ENCODE measurements at regions not wholly inside any gene's neighbourhood (a gene's known extent, or its start where the extent isn't known, plus 50 kb on each side); places are given as distances from the start of the nearest gene placed in this dataset.

DNA sequence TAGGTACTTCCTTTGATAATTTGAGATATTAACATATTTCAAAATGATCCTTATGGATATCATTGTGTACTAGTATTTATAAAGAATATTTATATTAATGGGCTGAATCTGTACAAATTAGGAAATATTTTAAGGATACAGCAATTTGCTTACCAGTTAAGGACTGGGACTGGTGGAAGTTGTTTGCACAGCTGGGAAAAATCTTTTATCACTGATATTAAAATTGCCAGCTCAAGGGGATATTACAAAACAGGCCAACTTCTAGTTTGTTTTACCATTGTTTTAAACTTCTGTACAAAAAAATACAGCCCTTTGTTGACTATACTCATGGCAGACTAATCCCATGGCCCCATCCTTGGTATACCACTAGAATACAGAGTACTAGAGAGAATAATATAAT, 133.2 kb upstream of the DDHD1 start:
- no peaks in the 10 kb centered on the region for H3K27me3 ChIP-seq (ENCODE audit: control insufficient read depth in 5 of 5, insufficient read depth in 4 of 5, low read length in 5 of 5)
- no peaks in the 10 kb centered on the region for H3K4me1 ChIP-seq (ENCODE audit: control insufficient read depth in 5 of 5, insufficient read depth in 5 of 5, low read length in 5 of 5)

DNA sequence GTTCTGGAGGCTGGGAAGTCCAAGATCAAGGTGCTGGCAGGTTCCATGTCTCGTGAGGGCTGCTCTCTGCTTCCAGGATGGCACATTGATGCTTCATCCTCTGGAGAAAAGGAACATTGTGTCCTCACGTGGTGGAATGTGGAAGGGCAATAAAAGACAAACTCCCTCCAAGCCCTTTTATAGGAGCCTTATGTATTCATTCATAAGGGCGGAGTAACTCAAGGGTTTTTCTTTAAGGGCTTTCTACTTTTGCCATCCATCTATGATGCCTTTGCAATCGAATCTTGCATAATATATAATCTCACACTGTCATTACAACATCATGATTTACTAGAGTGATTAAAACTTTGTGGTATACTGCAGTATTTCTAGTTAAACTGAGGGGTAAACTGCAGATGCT, 132.7 kb upstream of the DDHD1 start:
- H3K9me3 ChIP-seq (ENCODE audit: control insufficient read depth in 5 of 5, low read length in 5 of 5): peaks cover 0 to 21% (median 10%) of the 10 kb centered on the region in 5 donors
- H3K27ac ChIP-seq (ENCODE audit: low read depth, low read length): no peak overlapping the region
- no peak overlapping the region for H3K9ac ChIP-seq (ENCODE audit: low read length in 5 of 5)
- H3K4me1 ChIP-seq (ENCODE audit: control insufficient read depth in 5 of 5, insufficient read depth in 5 of 5, low read length in 5 of 5): no peaks in the 10 kb centered on the region
- H3K4me3 ChIP-seq (ENCODE audit: low read depth in 1 of 5, low read length in 5 of 5): no peak overlapping the region
- H3K36me3 ChIP-seq (ENCODE audit: control insufficient read depth in 5 of 5, insufficient read depth in 5 of 5, low read length in 5 of 5): no peaks in the 10 kb centered on the region
- H3K27me3 ChIP-seq (ENCODE audit: control insufficient read depth in 5 of 5, insufficient read depth in 4 of 5, low read length in 5 of 5): no peaks in the 10 kb centered on the region

More for the DNA sequence above, 133.2 kb upstream of the DDHD1 start:
- no peak overlapping the region for H3K9ac ChIP-seq (ENCODE audit: low read length in 5 of 5)
- no peak overlapping the region for H3K4me3 ChIP-seq (ENCODE audit: low read depth in 1 of 5, low read length in 5 of 5)
- H3K36me3 ChIP-seq (ENCODE audit: control insufficient read depth in 5 of 5, insufficient read depth in 5 of 5, low read length in 5 of 5): no peaks in the 10 kb centered on the region
- H3K9me3 ChIP-seq (ENCODE audit: control insufficient read depth in 5 of 5, low read length in 5 of 5): peaks cover 0 to 16% (median 6%) of the 10 kb centered on the region in 5 donors
- H3K27ac ChIP-seq (ENCODE audit: low read depth, low read length): no peak overlapping the region

DNA sequence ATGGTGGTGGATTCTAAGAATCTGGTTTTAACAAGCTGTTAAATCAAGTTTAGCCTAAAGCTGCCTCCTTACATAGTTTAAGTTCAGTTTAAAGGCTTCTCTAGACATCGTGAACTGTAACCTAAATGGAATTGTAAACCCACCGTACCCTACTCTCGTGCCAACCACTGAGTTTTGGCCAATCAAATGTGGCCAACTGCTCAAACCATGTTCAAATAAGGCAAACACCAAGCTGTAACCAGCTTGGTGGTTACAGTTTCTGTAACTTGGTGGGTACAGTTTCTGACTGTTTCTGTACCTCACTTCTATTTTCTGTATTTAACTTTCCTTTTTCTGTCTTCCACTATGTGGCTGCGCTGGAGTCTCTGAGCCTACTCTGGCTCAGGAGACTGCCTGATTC, 131.9 kb upstream of the DDHD1 start:
- Histone ChIP-seq H3K27ac (ENCODE audit: low read depth, low read length) (no peak overlapping the region), H3K9ac (ENCODE audit: low read length in 5 of 5) (no peak overlapping the region), H3K9me3 (ENCODE audit: control insufficient read depth in 5 of 5, low read length in 5 of 5) (peaks cover 0 to 23% (median 13%) of the 10 kb centered on the region in 5 donors), H3K4me3 (ENCODE audit: low read depth in 1 of 5, low read length in 5 of 5) (no peak overlapping the region), H3K36me3 (ENCODE audit: control insufficient read depth in 5 of 5, insufficient read depth in 5 of 5, low read length in 5 of 5) (no peaks in the 10 kb centered on the region), H3K27me3 (ENCODE audit: control insufficient read depth in 5 of 5, insufficient read depth in 4 of 5, low read length in 5 of 5) (no peaks in the 10 kb centered on the region), H3K4me1 (ENCODE audit: control insufficient read depth in 5 of 5, insufficient read depth in 5 of 5, low read length in 5 of 5) (no peaks in the 10 kb centered on the region)

DNA sequence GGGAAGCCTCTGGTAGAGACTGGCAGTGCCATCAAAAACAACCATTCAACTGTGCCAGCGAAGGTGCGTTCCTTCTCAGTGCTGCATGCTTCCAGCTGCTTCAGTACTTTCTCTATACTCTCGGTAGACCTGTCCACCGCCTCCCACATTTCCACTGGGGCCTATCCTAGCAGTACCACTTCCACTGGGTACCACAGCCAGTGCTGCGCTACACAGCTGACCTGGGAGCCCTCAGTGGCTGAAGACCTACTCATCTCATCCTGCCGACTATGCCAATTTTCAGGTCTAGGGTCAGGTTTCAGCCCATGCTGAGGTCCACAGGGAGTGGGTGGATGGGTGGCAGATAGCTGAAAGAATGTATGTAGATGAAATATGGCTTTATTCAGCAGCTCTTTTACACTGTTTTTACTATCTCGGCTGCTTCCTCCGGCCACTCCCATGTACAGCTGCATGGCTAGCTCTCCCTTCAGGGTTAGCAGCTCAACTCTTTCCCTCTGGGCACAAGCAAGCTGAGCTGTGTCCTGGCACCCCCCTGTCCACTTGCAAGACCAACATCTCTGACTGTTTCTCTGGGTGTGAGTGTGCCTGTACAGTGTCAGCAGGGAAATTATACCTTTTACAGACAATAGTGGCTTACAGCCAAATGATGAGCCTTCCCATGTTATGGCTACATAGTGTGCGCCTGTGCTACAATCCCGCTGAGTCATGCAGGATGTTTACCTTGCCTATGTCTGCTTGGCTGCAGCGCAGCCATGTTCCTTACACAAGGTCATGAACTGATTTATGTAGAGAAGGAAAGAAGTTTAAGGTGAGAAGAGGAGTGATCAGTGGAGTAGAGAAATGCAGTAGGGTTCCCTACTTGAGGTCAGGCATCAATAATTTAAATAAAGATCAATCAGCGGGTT, 125.7 kb upstream of the DDHD1 start:
- peaks cover 0 to 15% (median 6%) of the 10 kb centered on the region in 5 donors for H3K9me3 ChIP-seq (ENCODE audit: control insufficient read depth in 5 of 5, low read length in 5 of 5)
- no peaks in the 10 kb centered on the region for H3K4me1 ChIP-seq (ENCODE audit: control insufficient read depth in 5 of 5, insufficient read depth in 5 of 5, low read length in 5 of 5)
- no peaks in the 10 kb centered on the region for H3K36me3 ChIP-seq (ENCODE audit: control insufficient read depth in 5 of 5, insufficient read depth in 5 of 5, low read length in 5 of 5)
- no peak overlapping the region for H3K9ac ChIP-seq (ENCODE audit: low read length in 5 of 5)
- no peak overlapping the region for H3K27ac ChIP-seq (ENCODE audit: low read depth, low read length)
- H3K4me3 ChIP-seq (ENCODE audit: low read depth in 1 of 5, low read length in 5 of 5): no peak overlapping the region
- H3K27me3 ChIP-seq (ENCODE audit: control insufficient read depth in 5 of 5, insufficient read depth in 4 of 5, low read length in 5 of 5): no peaks in the 10 kb centered on the region

DNA sequence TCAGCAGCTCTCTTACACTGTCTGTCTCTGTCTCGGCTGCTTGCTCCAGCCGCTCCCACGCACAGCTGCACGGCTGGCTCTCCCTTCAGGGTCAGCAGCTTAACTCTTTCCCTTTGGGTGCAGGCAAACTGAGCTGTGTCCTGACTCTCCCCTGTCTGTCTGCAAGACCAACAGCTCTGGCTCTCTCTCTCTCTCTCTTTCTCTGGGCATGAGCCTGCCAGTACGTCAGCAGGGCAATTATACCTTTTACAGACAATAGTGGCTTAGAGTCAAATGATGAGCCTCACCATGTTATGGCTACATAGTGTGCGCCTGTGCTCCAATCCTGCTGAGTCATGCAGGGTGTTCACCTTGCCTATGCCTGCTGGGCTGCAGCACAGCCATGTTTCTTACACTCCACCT, 120.5 kb upstream of the DDHD1 start:
- no peak overlapping the region for H3K9ac ChIP-seq (ENCODE audit: low read length in 5 of 5)
- no peaks in the 10 kb centered on the region for H3K36me3 ChIP-seq (ENCODE audit: control insufficient read depth in 5 of 5, insufficient read depth in 5 of 5, low read length in 5 of 5)
- no peaks in the 10 kb centered on the region for H3K4me1 ChIP-seq (ENCODE audit: control insufficient read depth in 5 of 5, insufficient read depth in 5 of 5, low read length in 5 of 5)
- H3K4me3 ChIP-seq (ENCODE audit: low read depth in 1 of 5, low read length in 5 of 5): no peak overlapping the region
- no peak overlapping the region for H3K27ac ChIP-seq (ENCODE audit: low read depth, low read length)
- H3K9me3 ChIP-seq (ENCODE audit: control insufficient read depth in 5 of 5, low read length in 5 of 5): no peaks in the 10 kb centered on the region
- H3K27me3 ChIP-seq (ENCODE audit: control insufficient read depth in 5 of 5, insufficient read depth in 4 of 5, low read length in 5 of 5): no peaks in the 10 kb centered on the region

DNA sequence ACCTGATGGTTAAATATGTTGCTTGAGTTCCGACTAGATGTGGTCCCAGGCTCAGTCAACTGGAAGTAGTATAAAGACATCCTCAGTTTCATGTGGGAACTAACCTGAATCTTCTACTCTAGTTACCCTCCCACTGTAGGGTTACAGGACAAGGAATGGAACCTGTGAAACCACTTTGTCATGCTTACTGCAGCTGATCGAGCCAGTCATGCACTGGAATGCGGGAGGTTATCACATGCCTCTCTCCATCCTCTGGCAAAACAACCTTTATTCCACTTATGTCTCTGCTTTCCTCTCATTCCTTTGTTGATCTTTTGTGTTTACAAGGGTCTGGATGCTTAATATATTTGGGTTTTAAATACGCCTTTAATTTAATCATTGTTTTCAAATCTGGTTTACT, 111.9 kb upstream of the DDHD1 start:
- Histone ChIP-seq H3K27ac (ENCODE audit: low read depth, low read length) (no peak overlapping the region), H3K9ac (ENCODE audit: low read length in 5 of 5) (no peak overlapping the region), H3K4me1 (ENCODE audit: control insufficient read depth in 5 of 5, insufficient read depth in 5 of 5, low read length in 5 of 5) (no peaks in the 10 kb centered on the region), H3K27me3 (ENCODE audit: control insufficient read depth in 5 of 5, insufficient read depth in 4 of 5, low read length in 5 of 5) (no peaks in the 10 kb centered on the region), H3K4me3 (ENCODE audit: low read depth in 1 of 5, low read length in 5 of 5) (no peak overlapping the region), H3K36me3 (ENCODE audit: control insufficient read depth in 5 of 5, insufficient read depth in 5 of 5, low read length in 5 of 5) (no peaks in the 10 kb centered on the region), H3K9me3 (ENCODE audit: control insufficient read depth in 5 of 5, low read length in 5 of 5) (peaks cover 0 to 14% (median 11%) of the 10 kb centered on the region in 5 donors)

DNA sequence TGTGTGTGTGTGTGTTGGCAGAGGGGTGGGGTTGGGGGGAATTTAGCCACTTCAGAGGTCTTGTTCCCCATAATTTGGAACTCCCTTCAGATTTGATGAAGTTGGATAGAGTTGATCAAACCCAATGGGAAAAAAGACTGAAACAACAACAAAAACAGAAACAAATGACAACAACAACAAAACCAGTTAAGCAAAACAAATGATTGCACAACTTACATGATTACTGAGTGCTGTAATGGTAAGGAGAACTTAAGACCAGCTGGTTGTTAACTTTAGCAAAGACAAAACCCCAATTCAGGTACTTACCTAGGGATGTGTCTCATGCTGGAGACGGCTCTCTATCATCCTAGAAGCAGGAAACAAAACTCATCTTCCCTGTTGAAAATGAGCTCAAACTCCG, 107.8 kb upstream of the DDHD1 start:
- H3K27me3 ChIP-seq (ENCODE audit: control insufficient read depth in 5 of 5, insufficient read depth in 4 of 5, low read length in 5 of 5): no peaks in the 10 kb centered on the region
- H3K4me3 ChIP-seq (ENCODE audit: low read depth in 1 of 5, low read length in 5 of 5): no peak overlapping the region
- H3K4me1 ChIP-seq (ENCODE audit: control insufficient read depth in 5 of 5, insufficient read depth in 5 of 5, low read length in 5 of 5): no peaks in the 10 kb centered on the region
- no peak overlapping the region for H3K9ac ChIP-seq (ENCODE audit: low read length in 5 of 5)
- H3K9me3 ChIP-seq (ENCODE audit: control insufficient read depth in 5 of 5, low read length in 5 of 5): peaks cover 0 to 15% (median 11%) of the 10 kb centered on the region in 5 donors
- H3K36me3 ChIP-seq (ENCODE audit: control insufficient read depth in 5 of 5, insufficient read depth in 5 of 5, low read length in 5 of 5): no peaks in the 10 kb centered on the region
- H3K27ac ChIP-seq (ENCODE audit: low read depth, low read length): no peak overlapping the region

DNA sequence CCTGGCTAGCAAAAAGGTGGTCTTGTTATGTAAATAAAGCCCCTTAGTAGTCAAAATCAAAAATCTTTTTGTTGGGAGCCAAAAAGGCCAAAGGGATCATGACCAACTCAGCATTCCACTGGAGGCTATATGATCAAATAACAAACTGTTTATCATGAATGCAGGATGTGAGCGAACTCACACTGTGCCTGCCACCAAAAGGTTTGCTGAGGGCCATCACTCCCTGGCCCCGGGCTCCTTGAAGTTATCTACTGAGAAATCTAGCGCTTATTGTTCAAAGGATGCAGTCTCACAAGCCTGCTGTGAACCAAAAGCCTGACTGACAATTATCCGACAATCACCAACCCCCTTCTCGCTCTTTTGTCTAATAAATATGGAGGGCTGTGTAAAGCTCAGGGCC, 107.2 kb upstream of the DDHD1 start:
- Histone ChIP-seq H3K36me3 (ENCODE audit: control insufficient read depth in 5 of 5, insufficient read depth in 5 of 5, low read length in 5 of 5) (no peaks in the 10 kb centered on the region), H3K9ac (ENCODE audit: low read length in 5 of 5) (no peak overlapping the region), H3K27me3 (ENCODE audit: control insufficient read depth in 5 of 5, insufficient read depth in 4 of 5, low read length in 5 of 5) (no peaks in the 10 kb centered on the region), H3K9me3 (ENCODE audit: control insufficient read depth in 5 of 5, low read length in 5 of 5) (peaks cover 0 to 19% (median 11%) of the 10 kb centered on the region in 5 donors), H3K4me1 (ENCODE audit: control insufficient read depth in 5 of 5, insufficient read depth in 5 of 5, low read length in 5 of 5) (no peaks in the 10 kb centered on the region), H3K27ac (ENCODE audit: low read depth, low read length) (no peak overlapping the region), H3K4me3 (ENCODE audit: low read depth in 1 of 5, low read length in 5 of 5) (no peak overlapping the region)

DNA sequence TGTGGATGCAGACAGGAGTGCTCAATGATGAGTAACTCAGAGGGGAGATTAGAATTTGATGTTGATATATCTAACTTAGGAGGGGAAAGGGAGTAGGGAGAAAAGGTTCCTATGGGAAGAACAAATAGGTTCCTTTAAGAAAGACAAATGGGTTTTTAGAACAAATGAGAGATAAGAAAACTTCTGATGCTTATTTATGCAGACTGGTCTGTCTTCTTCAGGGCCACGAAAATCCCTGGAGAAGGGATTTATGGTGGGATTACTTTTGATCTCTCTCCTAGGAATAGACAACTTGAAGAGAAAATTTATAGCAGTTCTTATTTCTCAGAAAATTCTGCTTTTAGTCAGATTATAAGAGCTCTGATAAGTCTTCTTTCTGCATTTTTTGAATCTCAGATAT, 99.0 kb upstream of the DDHD1 start:
- peaks cover 0 to 5% (median 0%) of the 10 kb centered on the region in 5 donors for H3K9me3 ChIP-seq (ENCODE audit: control insufficient read depth in 5 of 5, low read length in 5 of 5)
- no peaks in the 10 kb centered on the region for H3K36me3 ChIP-seq (ENCODE audit: control insufficient read depth in 5 of 5, insufficient read depth in 5 of 5, low read length in 5 of 5)
- no peak overlapping the region for H3K4me3 ChIP-seq (ENCODE audit: low read depth in 1 of 5, low read length in 5 of 5)

DNA sequence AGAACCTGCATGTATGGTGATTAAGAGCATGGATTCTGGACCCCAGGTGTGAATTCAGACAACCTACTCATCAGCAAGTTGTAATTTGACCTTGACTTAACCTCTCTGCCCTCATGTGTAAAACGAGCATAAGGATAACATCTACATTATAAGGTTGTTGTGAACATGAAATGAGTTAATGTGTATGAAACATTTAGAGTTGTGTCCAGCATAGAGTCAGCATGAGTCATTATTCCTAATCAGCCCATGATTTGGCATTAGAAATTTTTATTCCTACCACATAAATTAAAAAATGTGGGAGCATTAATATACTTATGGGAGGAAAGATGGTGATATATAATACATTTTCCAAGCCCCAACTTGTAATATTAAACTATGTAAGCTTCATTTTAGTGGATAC, 95.9 kb upstream of the DDHD1 start:
- H3K27me3 ChIP-seq (ENCODE audit: control insufficient read depth in 5 of 5, insufficient read depth in 4 of 5, low read length in 5 of 5): no peaks in the 10 kb centered on the region
- H3K4me3 ChIP-seq (ENCODE audit: low read depth in 1 of 5, low read length in 5 of 5): no peak overlapping the region
- H3K9me3 ChIP-seq (ENCODE audit: control insufficient read depth in 5 of 5, low read length in 5 of 5): no peaks in the 10 kb centered on the region

More for the DNA sequence above, 99.0 kb upstream of the DDHD1 start:
- no peaks in the 10 kb centered on the region for H3K27me3 ChIP-seq (ENCODE audit: control insufficient read depth in 5 of 5, insufficient read depth in 4 of 5, low read length in 5 of 5)
- peaks cover 0 to 3% (median 0%) of the 10 kb centered on the region in 5 donors for H3K4me1 ChIP-seq (ENCODE audit: control insufficient read depth in 5 of 5, insufficient read depth in 5 of 5, low read length in 5 of 5)
- no peak overlapping the region for H3K9ac ChIP-seq (ENCODE audit: low read length in 5 of 5)
- H3K27ac ChIP-seq (ENCODE audit: low read depth, low read length): no peak overlapping the region

More for the DNA sequence above, 95.9 kb upstream of the DDHD1 start:
- no peak overlapping the region for H3K27ac ChIP-seq (ENCODE audit: low read depth, low read length)
- H3K4me1 ChIP-seq (ENCODE audit: control insufficient read depth in 5 of 5, insufficient read depth in 5 of 5, low read length in 5 of 5): peaks cover 0 to 3% (median 0%) of the 10 kb centered on the region in 5 donors
- H3K36me3 ChIP-seq (ENCODE audit: control insufficient read depth in 5 of 5, insufficient read depth in 5 of 5, low read length in 5 of 5): no peaks in the 10 kb centered on the region
- H3K9ac ChIP-seq (ENCODE audit: low read length in 5 of 5): no peak overlapping the region

Measured in subcutaneous abdominal adipose tissue (tissue), 5 donors.